HCEC 1CT (cell line): ENCODE measurements at regions not wholly inside any gene's neighbourhood (a gene's known extent, or its start where the extent isn't known, plus 50 kb on each side); places are given as distances from the start of the nearest gene placed in this dataset.

Experiments used
- DNase-seq: peaks from one replicate; pipeline ENCODE4 v3.0.0-alpha.2; 2017

- no peak for DNase-seq
These were observed 596.3 kb upstream of the MGAT4C start for GRCh38 chr12:86852451-86852850.

- no peak for DNase-seq
These were observed 582.5 kb upstream of the MGAT4C start for GRCh38 chr12:86838711-86839110.

- DNase-seq: no peak
These were observed 582.1 kb upstream of the MGAT4C start for GRCh38 chr12:86838260-86838659.

GRCh38 chr12:86837246-86837645, 581.1 kb upstream of the MGAT4C start:
- DNase-seq: no peak

GRCh38 chr12:86834217-86834616, 578.0 kb upstream of the MGAT4C start:
- DNase-seq: no peak

- DNase-seq: no peak
These were observed 571.2 kb upstream of the MGAT4C start for GRCh38 chr12:86827409-86827808.

GRCh38 chr12:86826051-86826450, 569.9 kb upstream of the MGAT4C start:
- DNase-seq: no peak

GRCh38 chr12:86801439-86801838, 545.2 kb upstream of the MGAT4C start:
- no peak for DNase-seq

GRCh38 chr12:86799616-86800015, 543.4 kb upstream of the MGAT4C start:
- DNase-seq: no peak

GRCh38 chr12:86796550-86796949, 540.4 kb upstream of the MGAT4C start:
- no peak for DNase-seq

- no peak for DNase-seq
These were observed 532.5 kb upstream of the MGAT4C start for GRCh38 chr12:86788661-86789060.

- no peak for DNase-seq
These were observed 531.2 kb upstream of the MGAT4C start for GRCh38 chr12:86787419-86787818.

- no peak for DNase-seq
These were observed 521.1 kb upstream of the MGAT4C start for GRCh38 chr12:86777325-86777724.

GRCh38 chr12:86774841-86775388, 518.7 kb upstream of the MGAT4C start:
- DNase-seq: peak; percentile 24

GRCh38 chr12:86772696-86773095, 516.5 kb upstream of the MGAT4C start:
- peak; percentile 55 for DNase-seq

- DNase-seq: no peak
These were observed 514.7 kb upstream of the MGAT4C start for GRCh38 chr12:86770871-86771270.

- no peak for DNase-seq
These were observed 492.7 kb upstream of the MGAT4C start for GRCh38 chr12:86748894-86749293.

GRCh38 chr12:86744547-86745212, 488.5 kb upstream of the MGAT4C start:
- no peak for DNase-seq

GRCh38 chr12:86743875-86744536, 487.8 kb upstream of the MGAT4C start:
- no peak for DNase-seq

- DNase-seq: no peak
These were observed 485.3 kb upstream of the MGAT4C start for GRCh38 chr12:86741531-86741930.

- no peak for DNase-seq
These were observed 479.7 kb upstream of the MGAT4C start for GRCh38 chr12:86735851-86736250.

- no peak for DNase-seq
These were observed 478.9 kb upstream of the MGAT4C start for GRCh38 chr12:86735072-86735471.

- no peak for DNase-seq
These were observed 474.0 kb upstream of the MGAT4C start for GRCh38 chr12:86730233-86730632.

GRCh38 chr12:86729739-86730138, 473.5 kb upstream of the MGAT4C start:
- DNase-seq: no peak

- peak; percentile 78 for DNase-seq
These were observed 471.0 kb upstream of the MGAT4C start for GRCh38 chr12:86727160-86727559.
